ENCODE measurements at regions not wholly inside any gene's neighbourhood (a gene's known extent, or its start where the extent isn't known, plus 50 kb on each side); places are given as distances from the start of the nearest gene placed in this dataset.

DNA sequence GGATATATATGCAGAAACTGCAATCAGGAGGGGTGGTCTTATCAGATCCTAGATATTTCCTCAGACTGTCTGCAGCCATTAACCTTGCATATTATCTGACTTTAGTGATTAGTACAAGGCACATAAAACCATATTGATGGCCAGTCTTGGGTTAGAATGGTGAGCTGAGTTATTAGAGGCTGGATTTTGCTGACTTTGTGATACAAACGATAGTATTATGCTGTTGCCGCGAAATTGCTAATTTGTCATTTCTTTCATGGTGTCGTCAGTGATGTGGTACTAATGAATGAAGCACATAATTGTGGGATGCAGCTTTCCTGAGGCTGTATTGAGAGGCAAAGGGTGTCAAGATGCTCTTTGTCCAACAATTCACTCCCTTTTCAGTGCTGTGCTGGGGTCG is 172.5 kb downstream of the TEX29 start:
- POLR2A ChIA-PET = no interaction called here

More for the DNA sequence above, 172.5 kb downstream of the TEX29 start:
- no peak overlapping the region for H3K27ac ChIP-seq (ENCODE audit: low read depth in 2 of 2, low read length in 1 of 2)
- no peaks in the 10 kb centered on the region for H3K9me3 ChIP-seq
- no peaks in the 10 kb centered on the region for H3K36me3 ChIP-seq (replicated peaks in 1 of 2; ENCODE audit: control insufficient read depth in 1 of 2, insufficient read depth in 2 of 2, low read length in 1 of 2)
- 0 out of 2 replicates have a peak, but pooled peaks cover 5% of the 10 kb centered on the region for H3K27me3 ChIP-seq (ENCODE audit: insufficient read depth)
- H3K4me2 ChIP-seq = no peak overlapping the region
- H3K4me1 ChIP-seq (ENCODE audit: control insufficient read depth in 1 of 2, insufficient read depth in 2 of 2, low read depth in 1 of 2, low read length in 1 of 2) = no peaks in the 10 kb centered on the region
- CTCF ChIA-PET = no interaction called here
- no peak overlapping the region for H3K4me3 ChIP-seq (ENCODE audit: low read depth in 2 of 2, low read length in 1 of 2)
- H3K79me2 ChIP-seq (ENCODE audit: insufficient read depth) = no peaks in the 10 kb centered on the region
- WGBS (ENCODE audit: low lambda C conversion rate) = 22% methylated on average over 5 of the region's 5 CpGs
- no peak for DNase-seq
- no peak overlapping the region for H3K9ac ChIP-seq
- no peaks in the 10 kb centered on the region for H3F3A ChIP-seq (replicated peaks; ENCODE audit: insufficient read depth)
- no peak overlapping the region for H2AFZ ChIP-seq (ENCODE audit: low read depth)
- H3K9me2 ChIP-seq = no peaks in the 10 kb centered on the region
- TF ChIP-seq SIN3A (IDR thresholded peaks at IDR 0.05; ENCODE audit: borderline replicate concordance, low read depth, low read length) (no peak), YY1 (IDR thresholded peaks at IDR 0.05; ENCODE audit: low read depth) (no peak), GABPA (IDR thresholded peaks at IDR 0.05; ENCODE audit: low read depth) (no peak), TCF12 (IDR thresholded peaks at IDR 0.05) (no peak), TEAD4 (IDR thresholded peaks at IDR 0.05; ENCODE audit: borderline replicate concordance, insufficient read depth) (no peak), POLR2AphosphoS5 (IDR thresholded peaks at IDR 0.05; ENCODE audit: low read depth, low read length) (no peak), NRF1 (IDR thresholded peaks at IDR 0.05; ENCODE audit: low read depth, low read length) (no peak), RAD21 (IDR thresholded peaks at IDR 0.05; ENCODE audit: low read length) (no peak), RFX5 (IDR thresholded peaks at IDR 0.05; ENCODE audit: low read length) (no peak), REST (IDR thresholded peaks at IDR 0.05; ENCODE audit: low read depth, low read length) (no peak), MEF2A (IDR thresholded peaks at IDR 0.05; ENCODE audit: borderline replicate concordance, low read depth) (no peak), IRF3 (IDR thresholded peaks at IDR 0.05; ENCODE audit: low read depth, low read length) (no peak), SMC3 (IDR thresholded peaks at IDR 0.05; ENCODE audit: low read depth, low read length) (no peak), USF1 (IDR thresholded peaks at IDR 0.05; ENCODE audit: borderline replicate concordance, low read depth) (no peak), CHD2 (IDR thresholded peaks at IDR 0.05; ENCODE audit: low read length, partially characterized antibody) (no peak)
- TF ChIP-seq, protein P1, sequence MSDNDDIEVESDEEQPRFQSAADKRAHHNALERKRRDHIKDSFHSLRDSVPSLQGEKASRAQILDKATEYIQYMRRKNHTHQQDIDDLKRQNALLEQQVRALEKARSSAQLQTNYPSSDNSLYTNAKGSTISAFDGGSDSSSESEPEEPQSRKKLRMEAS (IDR thresholded peaks at IDR 0.05; ENCODE audit: low read depth) = no peak
- TF ChIP-seq, protein P2, sequence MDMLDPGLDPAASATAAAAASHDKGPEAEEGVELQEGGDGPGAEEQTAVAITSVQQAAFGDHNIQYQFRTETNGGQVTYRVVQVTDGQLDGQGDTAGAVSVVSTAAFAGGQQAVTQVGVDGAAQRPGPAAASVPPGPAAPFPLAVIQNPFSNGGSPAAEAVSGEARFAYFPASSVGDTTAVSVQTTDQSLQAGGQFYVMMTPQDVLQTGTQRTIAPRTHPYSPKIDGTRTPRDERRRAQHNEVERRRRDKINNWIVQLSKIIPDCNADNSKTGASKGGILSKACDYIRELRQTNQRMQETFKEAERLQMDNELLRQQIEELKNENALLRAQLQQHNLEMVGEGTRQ (IDR thresholded peaks at IDR 0.05; ENCODE audit: borderline replicate concordance, low read depth, low read length) = no peak
- TF ChIP-seq, protein P3, sequence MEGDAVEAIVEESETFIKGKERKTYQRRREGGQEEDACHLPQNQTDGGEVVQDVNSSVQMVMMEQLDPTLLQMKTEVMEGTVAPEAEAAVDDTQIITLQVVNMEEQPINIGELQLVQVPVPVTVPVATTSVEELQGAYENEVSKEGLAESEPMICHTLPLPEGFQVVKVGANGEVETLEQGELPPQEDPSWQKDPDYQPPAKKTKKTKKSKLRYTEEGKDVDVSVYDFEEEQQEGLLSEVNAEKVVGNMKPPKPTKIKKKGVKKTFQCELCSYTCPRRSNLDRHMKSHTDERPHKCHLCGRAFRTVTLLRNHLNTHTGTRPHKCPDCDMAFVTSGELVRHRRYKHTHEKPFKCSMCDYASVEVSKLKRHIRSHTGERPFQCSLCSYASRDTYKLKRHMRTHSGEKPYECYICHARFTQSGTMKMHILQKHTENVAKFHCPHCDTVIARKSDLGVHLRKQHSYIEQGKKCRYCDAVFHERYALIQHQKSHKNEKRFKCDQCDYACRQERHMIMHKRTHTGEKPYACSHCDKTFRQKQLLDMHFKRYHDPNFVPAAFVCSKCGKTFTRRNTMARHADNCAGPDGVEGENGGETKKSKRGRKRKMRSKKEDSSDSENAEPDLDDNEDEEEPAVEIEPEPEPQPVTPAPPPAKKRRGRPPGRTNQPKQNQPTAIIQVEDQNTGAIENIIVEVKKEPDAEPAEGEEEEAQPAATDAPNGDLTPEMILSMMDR (IDR thresholded peaks at IDR 0.05) = no peak
- H4K20me1 ChIP-seq (ENCODE audit: insufficient read depth) = no peaks in the 10 kb centered on the region

Measured in SK-N-SH (cell line).